Erythroblast (primary cell): ENCODE measurements at regions not wholly inside any gene's neighbourhood (a gene's known extent, or its start where the extent isn't known, plus 50 kb on each side); places are given as distances from the start of the nearest gene placed in this dataset.

Experiments
- GATA1 ChIP-seq: IDR thresholded peaks from 2 replicates; pipeline ENCODE4 v1.6.1; 2011; ENCODE audit warnings: low read depth, mild to moderate bottlenecking, control low read depth, low read length, moderate library complexity
- POLR2A ChIP-seq: IDR thresholded peaks from 2 replicates; pipeline ENCODE4 v1.6.1; 2011; ENCODE audit warnings: mild to moderate bottlenecking, low read length

GRCh38 chr20:26135325-26136110 lies 438.9 kb upstream of the ZNF337 start:
- TF ChIP-seq POLR2A (no peak), GATA1 (no peak)
